Body of pancreas (tissue), 4 donors: ENCODE measurements at regions not wholly inside any gene's neighbourhood (a gene's known extent, or its start where the extent isn't known, plus 50 kb on each side); places are given as distances from the start of the nearest gene placed in this dataset.

ENCODE experiments used
- ATAC-seq: fragments of 150-250 bp; one replicate; pipeline ENCODE4 v1.9.1; 2016
- DNase-seq, 4 donors: peaks; one replicate each; pipeline ENCODE4 v3.0.0-alpha.2; 2019
- H3K27ac ChIP-seq, 4 donors: fragments of 200-600 bp; sonication (generic); 1 replicate in 3 of 4; 2 replicates in 1 of 4; pipeline versions ENCODE4 v1.5.1 to v1.6.1; 2016 to 2019; ENCODE audit warnings: mild to moderate bottlenecking in 1 of 4, mixed read lengths in 1 of 4, moderate library complexity in 1 of 4
- H3K27me3 ChIP-seq, 2 donors: fragments of 200-600 bp; sonication (generic); one replicate each; pipeline ENCODE4 v1.6.0; 2016; ENCODE audit warnings: mild to moderate bottlenecking in 1 of 2
- H3K36me3 ChIP-seq, 2 donors: fragments of 200-600 bp; sonication (generic); replicated peaks in 1 of 2; 2 replicates each; pipeline ENCODE4 v1.5.1; 2016; ENCODE audit warnings: low read depth in 2 of 2; ENCODE audit not compliant: insufficient read depth in 1 of 2
- H3K4me1 ChIP-seq: fragments of 200-600 bp; sonication (generic); one replicate; pipeline ENCODE4 v1.6.0; 2016
- H3K4me3 ChIP-seq, 2 donors: fragments of 200-600 bp; sonication (generic); 1 replicate in 1 of 2; 2 replicates in 1 of 2; pipeline ENCODE4 v1.5.1; 2016 to 2019
- H3K9me3 ChIP-seq, 3 donors: fragments of 200-600 bp; sonication (generic); 1 replicate in 2 of 3; 2 replicates in 1 of 3; pipeline ENCODE4 v1.5.1; 2016
- CTCF ChIP-seq, 7 experiments: fragments of 450-650 bp in 4 of 7; fragments of 200-600 bp in 3 of 7; sonication (generic) in 3 of 7; IDR thresholded peaks; one replicate each; pipeline ENCODE4 v1.5.1; 2016 to 2019; ENCODE audit warnings: antibody characterized with exemption in 7 of 7
- POLR2A ChIP-seq, 3 donors: fragments of 450-650 bp; IDR thresholded peaks; one replicate each; pipeline ENCODE4 v1.6.1; 2016; ENCODE audit warnings: antibody characterized with exemption in 3 of 3, mild to moderate bottlenecking in 2 of 3
- WGBS, 2 donors: methylation state at CpG; one replicate each; pipeline ENCODE4 v1.1.5; 2017; 5-methylcytosine and 5-hydroxymethylcytosine counted together
- intact Hi-C: fragments of 100-400 bp; cut with DNase I; formaldehyde crosslinking; loops from one replicate; pipeline ENCODE4 v1.15.1; 2023

GRCh38 chr18:75154997-75155396 lies 53.9 kb downstream of the PTGR3 start:
- no peaks in the 10 kb centered on the region for H3K36me3 ChIP-seq
- intact Hi-C loops = no loop called here
- ATAC-seq (no peak), DNase-seq (no peak)
- TF ChIP-seq CTCF (IDR thresholded peaks at IDR 0.05) = no peak
- TF ChIP-seq POLR2A (IDR thresholded peaks at IDR 0.05) = no peak
- 92 to 97% methylated on average over 19 of the region's 19 CpGs for WGBS, 2 donors
- H3K4me1 ChIP-seq = no peaks in the 10 kb centered on the region
- no peak overlapping the region for H3K4me3 ChIP-seq
- no peaks in the 10 kb centered on the region for H3K27me3 ChIP-seq
- no peak overlapping the region for H3K27ac ChIP-seq
- H3K9me3 ChIP-seq = no peaks in the 10 kb centered on the region

GRCh38 chr18:75154259-75154658 lies 54.7 kb downstream of the PTGR3 start:
- no peak for ATAC-seq
- TF ChIP-seq CTCF (IDR thresholded peaks at IDR 0.05) (no peak), POLR2A (IDR thresholded peaks at IDR 0.05) (no peak)

GRCh38 chr18:75143851-75144250 lies 65.1 kb downstream of the PTGR3 start:
- 82 to 94% methylated on average over 2 of the region's 2 CpGs for WGBS, 2 donors
- no peak for TF ChIP-seq POLR2A (IDR thresholded peaks at IDR 0.05)
- TF ChIP-seq CTCF (IDR thresholded peaks at IDR 0.05) = no peak
- ATAC-seq (no peak), DNase-seq (no peak)
- Histone ChIP-seq H3K27ac (no peak overlapping the region), H3K9me3 (no peaks in the 10 kb centered on the region), H3K27me3 (no peaks in the 10 kb centered on the region), H3K4me3 (no peak overlapping the region), H3K36me3 (no peaks in the 10 kb centered on the region), H3K4me1 (no peaks in the 10 kb centered on the region)
- intact Hi-C loops = loop anchor here (5.0 kb wide), 1 partner anchor 52 kb away; no protein-coding TSS in a partner anchor

More at GRCh38 chr18:75154259-75154658, 54.7 kb downstream of the PTGR3 start:
- 96% methylated on average over 6 of the region's 6 CpGs for WGBS, 2 donors
- Histone ChIP-seq H3K4me3 (no peak overlapping the region), H3K4me1 (no peaks in the 10 kb centered on the region), H3K9me3 (no peaks in the 10 kb centered on the region), H3K27me3 (no peaks in the 10 kb centered on the region), H3K27ac (no peak overlapping the region), H3K36me3 (no peaks in the 10 kb centered on the region)
- intact Hi-C loops = no loop called here
- DNase-seq = no peak

- WGBS, 2 donors = 69 to 82% methylated on average over 10 of the region's 10 CpGs
- no peaks in the 10 kb centered on the region for H3K36me3 ChIP-seq
- DNase-seq = no peak
- H3K4me3 ChIP-seq = no peak overlapping the region
- H3K27ac ChIP-seq = no peak overlapping the region
- intact Hi-C loops = loop anchor here (5.0 kb wide), 1 partner anchor 50 kb away; no protein-coding TSS in a partner anchor
- TF ChIP-seq CTCF (IDR thresholded peaks at IDR 0.05) = no peak
- no peak for TF ChIP-seq POLR2A (IDR thresholded peaks at IDR 0.05)
- no peaks in the 10 kb centered on the region for H3K27me3 ChIP-seq
- no peak for ATAC-seq
- no peaks in the 10 kb centered on the region for H3K9me3 ChIP-seq
- H3K4me1 ChIP-seq = no peaks in the 10 kb centered on the region
Measured at GRCh38 chr18:75142677-75143076, 66.3 kb downstream of the PTGR3 start.

GRCh38 chr18:75141734-75142133 lies 67.2 kb downstream of the PTGR3 start:
- Histone ChIP-seq H3K27me3 (no peaks in the 10 kb centered on the region), H3K36me3 (no peaks in the 10 kb centered on the region), H3K4me1 (no peaks in the 10 kb centered on the region), H3K27ac (no peak overlapping the region), H3K9me3 (no peaks in the 10 kb centered on the region), H3K4me3 (no peak overlapping the region)
- TF ChIP-seq POLR2A (IDR thresholded peaks at IDR 0.05) = no peak
- TF ChIP-seq CTCF (IDR thresholded peaks at IDR 0.05) = no peak
- WGBS, 2 donors = 90 to 93% methylated on average over 12 to 13 of the region's 13 CpGs
- intact Hi-C loops = loop anchor here (5.0 kb wide), 1 partner anchor 49 kb away; no protein-coding TSS in a partner anchor
- ATAC-seq = no peak
- DNase-seq = no peak
